ENCODE measurements at regions not wholly inside any gene's neighbourhood (a gene's known extent, or its start where the extent isn't known, plus 50 kb on each side); places are given as distances from the start of the nearest gene placed in this dataset.

- TF ChIP-seq CTCF (IDR thresholded peaks at IDR 0.05 in 8 of 11, conservative IDR thresholded peaks at IDR 0.05 in 3 of 11) (no peak), POLR2AphosphoS5 (IDR thresholded peaks at IDR 0.05) (no peak)
These were observed 474.5 kb upstream of the EEF2KMT start for GRCh38 chr16:5572056-5572455.
